ENCODE measurements at regions not wholly inside any gene's neighbourhood (a gene's known extent, or its start where the extent isn't known, plus 50 kb on each side); places are given as distances from the start of the nearest gene placed in this dataset.
A peak's percentile ranks its signal among the peaks of the same experiment; 100 is the strongest.

GRCh38 chr13:70630247-70630646 is 522.0 kb upstream of the KLHL1 start:
- Histone ChIP-seq H3K27ac (no peak overlapping the region), H3K27me3 (no peaks in the 10 kb centered on the region), H3K4me3 (no peak overlapping the region), H3K4me1 (no peaks in the 10 kb centered on the region), H3K36me3 (no peaks in the 10 kb centered on the region), H3K9ac (ENCODE audit: low read depth in 2 of 2, low read length in 2 of 2) (no peak overlapping the region), H3K9me3 (no peaks in the 10 kb centered on the region)
- intact Hi-C loops (cut with DNase I): no loop called here
- TF ChIP-seq CTCF (IDR thresholded peaks at IDR 0.05): no peak
- no peak for DNase-seq

GRCh38 chr13:70623239-70623638 is 515.0 kb upstream of the KLHL1 start:
- no peaks in the 10 kb centered on the region for H3K36me3 ChIP-seq
- TF ChIP-seq CTCF (IDR thresholded peaks at IDR 0.05): peak; percentile 37
- intact Hi-C loops (cut with DNase I): no loop called here
- H3K4me3 ChIP-seq: no peak overlapping the region
- H3K9me3 ChIP-seq: no peaks in the 10 kb centered on the region
- H3K9ac ChIP-seq (ENCODE audit: low read depth in 2 of 2, low read length in 2 of 2): no peak overlapping the region
- no peaks in the 10 kb centered on the region for H3K27me3 ChIP-seq
- no peak overlapping the region for H3K27ac ChIP-seq
- DNase-seq: no peak
- H3K4me1 ChIP-seq: no peaks in the 10 kb centered on the region

- H3K9ac ChIP-seq (ENCODE audit: low read depth in 2 of 2, low read length in 2 of 2): no peak overlapping the region
- H3K27me3 ChIP-seq: no peaks in the 10 kb centered on the region
- no peak for DNase-seq
- no peaks in the 10 kb centered on the region for H3K9me3 ChIP-seq
- TF ChIP-seq CTCF (IDR thresholded peaks at IDR 0.05): no peak
- no peak overlapping the region for H3K4me3 ChIP-seq
- no peaks in the 10 kb centered on the region for H3K4me1 ChIP-seq
- H3K27ac ChIP-seq: no peak overlapping the region
- no peaks in the 10 kb centered on the region for H3K36me3 ChIP-seq
- intact Hi-C loops (cut with DNase I): no loop called here
These were observed 514.5 kb upstream of the KLHL1 start for GRCh38 chr13:70622796-70623195.

- H3K27ac ChIP-seq: no peak overlapping the region
- H3K4me1 ChIP-seq: no peaks in the 10 kb centered on the region
- TF ChIP-seq CTCF (IDR thresholded peaks at IDR 0.05): no peak
- no peaks in the 10 kb centered on the region for H3K36me3 ChIP-seq
- intact Hi-C loops (cut with DNase I): no loop called here
- H3K9me3 ChIP-seq: no peaks in the 10 kb centered on the region
- H3K9ac ChIP-seq (ENCODE audit: low read depth in 2 of 2, low read length in 2 of 2): no peak overlapping the region
- no peaks in the 10 kb centered on the region for H3K27me3 ChIP-seq
- no peak for DNase-seq
- H3K4me3 ChIP-seq: no peak overlapping the region
These were observed 511.7 kb upstream of the KLHL1 start for GRCh38 chr13:70619936-70620335.

GRCh38 chr13:70616847-70617246 is 508.6 kb upstream of the KLHL1 start:
- DNase-seq: no peak
- intact Hi-C loops (cut with DNase I): no loop called here

More at GRCh38 chr13:70616847-70617246, 508.6 kb upstream of the KLHL1 start:
- Histone ChIP-seq H3K27me3 (no peaks in the 10 kb centered on the region), H3K4me1 (no peaks in the 10 kb centered on the region), H3K27ac (no peak overlapping the region), H3K36me3 (no peaks in the 10 kb centered on the region), H3K9me3 (no peaks in the 10 kb centered on the region), H3K4me3 (no peak overlapping the region), H3K9ac (ENCODE audit: low read depth in 2 of 2, low read length in 2 of 2) (no peak overlapping the region)
- no peak for TF ChIP-seq CTCF (IDR thresholded peaks at IDR 0.05)

Data from colonic mucosa (tissue), 4 donors.